Activated T-helper 1 cell treated with anti-CD3 and anti-CD28 coated beads, Interleukin-2, amount 50 U/mL, for 16 hours (primary cell): ENCODE measurements at regions not wholly inside any gene's neighbourhood (a gene's known extent, or its start where the extent isn't known, plus 50 kb on each side); places are given as distances from the start of the nearest gene placed in this dataset.
"Not testable (repeated sequence)": the region's sequence is repeated elsewhere in the genome, so short reads cannot be mapped to it uniquely, and the experiment has no call there.

ENCODE experiments used
- DNase-seq, 2 donors: peaks; one replicate each; pipeline ENCODE4 v3.0.0-alpha.2; 2020; ENCODE audit warnings: low read depth in 1 of 2, low spot score in 1 of 2

DNA sequence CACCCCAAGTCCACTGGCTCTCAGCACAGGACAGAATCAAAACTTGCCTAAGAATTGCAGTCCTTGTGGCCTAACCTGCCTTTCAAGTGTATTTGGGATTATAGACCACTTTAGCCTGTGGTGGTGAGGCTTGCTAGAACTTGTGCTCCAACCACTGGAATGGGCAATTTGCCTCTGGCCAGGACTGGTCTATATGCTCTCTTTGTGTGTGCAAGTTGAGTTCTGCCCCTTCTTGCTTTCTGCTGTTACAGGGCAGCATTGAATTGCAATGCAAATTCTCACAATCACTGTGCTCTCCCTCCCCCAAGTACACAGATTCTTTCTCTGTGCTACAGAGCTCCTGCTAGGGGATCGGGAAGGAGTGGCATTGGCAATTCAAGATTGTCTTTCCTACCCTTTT lies 233.6 kb upstream of the DIPK2B start:
- no peak for DNase-seq

DNA sequence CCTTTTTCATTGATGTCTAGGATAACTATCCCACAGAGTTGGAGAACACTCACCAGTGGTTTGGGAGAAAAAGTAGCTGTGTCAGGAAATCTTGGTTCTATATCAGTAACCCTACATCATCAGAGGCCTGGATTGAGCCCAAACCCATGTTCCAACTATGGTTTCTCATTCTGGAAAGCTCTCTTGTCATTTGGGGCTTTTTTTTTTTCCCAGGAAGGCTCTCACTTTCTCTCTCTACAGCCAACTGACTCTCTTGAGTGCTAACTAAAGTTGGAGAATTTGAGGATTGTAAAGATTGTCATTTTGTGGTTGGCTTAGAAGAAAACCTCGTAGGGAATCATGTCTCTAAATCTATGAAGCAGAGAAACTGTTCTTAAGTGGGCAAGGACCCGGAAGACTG lies 228.2 kb upstream of the DIPK2B start:
- DNase-seq = no peak

DNA sequence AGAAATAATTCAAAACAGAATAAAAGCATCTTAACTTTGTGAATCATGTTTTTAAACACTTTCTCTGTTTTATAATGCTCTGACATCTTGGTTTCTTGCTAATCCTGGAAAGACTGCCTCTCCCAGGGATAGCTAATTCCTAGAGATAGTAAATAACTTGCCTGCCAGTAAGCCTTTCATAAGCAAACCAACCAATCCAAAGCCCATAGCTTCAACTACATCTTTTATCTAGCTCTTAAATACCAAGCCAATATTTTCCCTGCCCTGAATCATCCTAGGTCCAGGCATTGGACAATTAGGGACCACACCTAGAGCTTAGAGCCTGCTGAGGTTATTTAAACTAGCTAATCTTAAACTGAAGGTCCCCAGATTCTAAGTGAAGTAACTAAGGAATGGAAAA lies 223.7 kb upstream of the DIPK2B start:
- no peak for DNase-seq

DNA sequence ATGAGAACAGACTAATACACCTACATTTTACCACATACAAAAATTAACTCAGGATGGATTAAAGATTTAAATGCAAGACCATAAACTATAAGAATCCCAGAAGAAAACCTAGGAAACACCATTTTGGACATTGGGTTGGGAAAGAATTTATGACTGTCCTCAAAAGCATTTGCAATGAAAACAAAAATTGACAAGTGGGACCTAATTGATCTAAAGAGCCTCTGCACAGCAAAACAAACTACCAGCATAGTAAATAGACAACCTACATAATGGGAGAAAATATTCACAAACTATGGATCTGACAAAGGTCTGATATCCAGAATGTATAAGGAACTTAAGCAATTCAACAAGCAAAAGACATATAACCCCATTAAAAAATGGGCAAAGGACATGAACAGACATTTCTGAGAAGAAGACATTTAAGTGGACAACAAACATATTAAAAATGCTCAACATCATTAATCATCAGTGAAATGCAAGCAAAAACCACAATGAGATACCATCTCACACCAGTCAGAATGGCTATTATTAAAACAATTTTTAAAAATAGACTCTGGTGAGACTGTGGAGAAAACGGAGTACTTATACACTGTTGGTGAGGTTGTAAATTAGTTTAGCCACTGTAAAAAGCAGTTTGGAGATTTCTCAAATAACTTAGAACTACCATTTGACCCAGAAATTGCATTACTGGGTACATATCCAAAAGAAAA lies 221.7 kb upstream of the DIPK2B start:
- no peak for DNase-seq

DNA sequence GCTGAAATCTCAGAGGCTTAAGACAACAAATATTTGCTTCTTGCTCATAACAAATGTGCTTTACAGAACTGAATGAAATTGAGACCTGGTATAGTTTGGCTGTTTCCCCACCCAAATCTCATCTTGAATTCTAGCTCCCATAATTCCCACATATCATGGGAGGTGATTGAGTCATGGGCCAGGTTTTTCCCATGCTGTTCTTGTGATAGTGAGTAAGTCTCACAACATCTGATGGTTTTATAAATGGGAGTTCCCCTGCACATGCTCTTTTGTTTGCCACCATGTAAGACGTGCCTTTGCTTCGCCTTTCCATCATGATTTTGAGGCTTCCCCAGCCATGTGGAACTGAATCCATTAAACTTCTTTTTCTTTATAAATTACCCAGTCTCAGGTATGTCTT lies 221.1 kb upstream of the DIPK2B start:
- no peak for DNase-seq

DNA sequence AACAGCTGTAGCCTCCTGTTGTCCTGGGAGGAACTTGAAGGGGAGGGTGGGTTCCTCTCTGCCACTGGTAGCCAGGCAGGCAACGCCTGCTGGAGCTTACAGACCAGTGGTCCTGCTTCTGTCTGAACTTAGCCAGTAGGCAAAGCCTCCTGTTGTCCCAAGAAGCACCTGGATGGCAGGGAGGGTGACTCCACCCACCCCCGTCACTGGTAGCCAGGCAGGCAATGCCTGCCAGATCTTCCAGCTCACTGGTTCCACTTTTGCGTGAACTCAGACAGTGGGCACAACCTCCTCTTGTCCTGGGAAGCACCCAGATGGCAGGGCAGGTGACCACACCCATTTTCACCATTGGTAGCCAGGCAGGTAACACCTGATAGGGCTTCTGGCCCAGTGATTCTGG lies 203.5 kb upstream of the DIPK2B start:
- no peak for DNase-seq

DNA sequence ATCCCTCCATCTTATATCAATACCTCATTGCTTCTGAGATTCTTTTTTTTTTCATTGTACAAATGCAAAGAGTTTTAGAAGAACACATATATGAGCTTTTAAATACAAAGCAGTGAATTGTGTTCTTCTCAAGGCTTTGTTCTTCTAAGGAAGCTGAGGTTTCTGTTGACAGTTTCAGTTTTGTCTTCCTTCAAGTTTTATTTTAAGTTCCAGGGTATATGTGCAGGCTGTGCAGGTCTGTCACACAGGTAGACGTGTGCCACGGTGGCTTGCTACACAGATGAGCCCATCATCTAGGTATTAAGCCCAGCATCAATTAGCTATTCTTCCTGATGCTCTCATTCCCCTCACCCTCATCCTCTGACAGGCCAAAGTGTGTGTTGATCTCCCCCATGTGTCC lies 201.2 kb upstream of the DIPK2B start:
- DNase-seq = no peak

DNA sequence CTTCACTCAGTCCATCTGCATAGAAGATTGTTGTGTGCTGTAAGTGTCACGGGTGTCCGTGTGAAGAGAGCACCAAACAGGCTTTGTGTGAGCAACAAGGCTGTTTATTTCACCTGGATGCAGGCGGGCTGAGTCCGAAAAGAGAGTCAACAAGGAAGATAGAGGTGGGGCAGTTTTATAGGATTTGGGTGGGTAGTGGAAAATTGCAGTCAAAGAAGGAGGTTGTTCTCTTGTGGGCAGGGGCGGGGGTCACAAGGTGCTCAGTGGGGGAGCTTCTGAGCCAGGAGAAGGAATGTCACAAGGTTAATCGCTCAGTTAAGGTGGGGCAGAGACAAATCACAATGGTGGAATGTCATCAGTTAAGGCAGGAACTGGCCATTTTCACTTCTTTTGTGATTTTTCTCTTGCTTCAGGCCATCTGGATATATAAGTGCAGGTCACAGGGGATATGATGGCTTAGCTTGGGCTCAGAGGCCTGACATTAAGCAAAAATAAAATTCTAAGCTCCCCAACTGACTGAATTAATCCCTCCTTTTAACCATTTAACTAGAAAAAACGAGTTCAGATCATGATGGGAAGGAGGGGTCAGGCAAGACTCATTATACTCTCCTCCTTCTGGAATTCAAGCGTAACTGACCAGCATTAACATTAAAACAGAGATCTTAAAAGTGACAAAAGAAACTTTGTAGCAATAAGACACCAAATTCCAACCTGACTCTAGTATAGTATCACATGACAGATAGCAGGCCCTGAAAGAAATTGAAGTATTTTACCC lies 200.5 kb upstream of the DIPK2B start:
- DNase-seq = not testable (repeated sequence)

DNA sequence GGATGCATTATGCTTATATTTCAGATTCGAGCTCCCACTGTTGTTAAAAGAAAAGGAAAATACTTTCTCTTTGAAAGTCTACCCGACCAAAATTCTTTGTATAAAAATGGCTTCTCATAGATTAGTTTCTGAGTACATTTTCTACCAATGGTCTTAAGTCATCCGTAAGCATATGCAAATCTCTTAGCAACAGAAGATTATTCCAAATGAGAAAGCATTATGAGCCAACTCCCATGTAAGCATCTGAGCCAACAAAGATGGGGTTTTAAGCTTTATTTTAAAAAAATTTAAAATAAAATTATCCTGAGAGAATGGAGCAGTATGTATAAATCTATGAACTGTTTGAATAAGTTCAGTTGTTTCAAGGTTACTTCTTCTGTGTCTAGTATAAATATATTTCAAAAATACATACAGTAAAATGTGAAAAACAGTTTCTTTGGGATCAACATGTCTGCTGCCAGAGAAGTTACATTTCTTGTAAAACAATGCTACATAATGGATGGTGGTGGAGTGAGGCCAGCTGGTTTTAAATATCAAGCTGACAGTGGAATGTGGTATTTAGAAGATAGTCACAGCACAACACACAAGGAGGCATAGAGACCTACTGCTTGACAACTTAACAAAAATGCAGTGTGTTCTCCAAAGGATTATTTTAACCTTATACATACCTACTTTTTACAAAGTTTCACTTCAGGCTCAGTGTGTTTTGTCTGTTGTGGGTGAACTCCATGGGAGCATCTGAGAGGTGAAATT lies 199.5 kb upstream of the DIPK2B start:
- no peak for DNase-seq

DNA sequence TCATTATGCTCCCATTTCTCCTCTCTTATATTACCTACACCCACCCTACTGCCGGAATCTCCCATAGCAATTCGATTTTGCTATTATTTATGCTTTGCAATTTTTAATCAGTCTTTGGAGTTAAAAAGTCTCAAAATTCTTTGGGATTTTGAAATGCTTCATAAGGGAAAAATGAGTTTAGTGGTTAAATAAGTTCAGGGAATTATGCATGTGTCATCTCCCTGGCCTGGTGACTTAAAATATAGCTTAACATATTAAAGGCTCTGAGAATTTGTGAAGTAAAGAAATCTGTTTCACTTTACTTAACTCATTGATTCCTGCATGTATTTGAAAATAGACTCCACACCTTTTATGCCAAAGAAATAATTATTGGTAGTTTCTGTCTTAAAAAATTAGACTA lies 185.1 kb upstream of the DIPK2B start:
- DNase-seq = no peak

DNA sequence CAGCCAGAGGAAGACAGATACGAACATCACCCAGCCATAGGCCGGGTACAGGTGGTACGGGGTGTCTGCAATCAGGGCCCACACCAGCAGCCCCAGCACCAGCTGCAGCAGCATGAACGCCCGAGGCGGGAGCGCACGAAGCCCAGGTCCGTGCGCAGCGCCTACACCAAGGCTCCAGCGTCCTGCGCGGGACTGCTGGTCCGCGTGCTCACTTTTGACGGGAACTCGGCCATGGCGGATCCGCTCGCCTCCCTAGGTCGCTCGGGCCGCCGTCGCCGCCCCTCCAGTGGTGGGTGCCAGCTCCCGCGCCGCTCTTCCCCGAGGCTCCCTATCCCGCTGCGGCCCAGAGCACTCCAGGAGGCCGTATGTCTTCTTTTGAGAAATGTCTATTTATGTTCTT lies 181.2 kb upstream of the DIPK2B start:
- DNase-seq = no peak

DNA sequence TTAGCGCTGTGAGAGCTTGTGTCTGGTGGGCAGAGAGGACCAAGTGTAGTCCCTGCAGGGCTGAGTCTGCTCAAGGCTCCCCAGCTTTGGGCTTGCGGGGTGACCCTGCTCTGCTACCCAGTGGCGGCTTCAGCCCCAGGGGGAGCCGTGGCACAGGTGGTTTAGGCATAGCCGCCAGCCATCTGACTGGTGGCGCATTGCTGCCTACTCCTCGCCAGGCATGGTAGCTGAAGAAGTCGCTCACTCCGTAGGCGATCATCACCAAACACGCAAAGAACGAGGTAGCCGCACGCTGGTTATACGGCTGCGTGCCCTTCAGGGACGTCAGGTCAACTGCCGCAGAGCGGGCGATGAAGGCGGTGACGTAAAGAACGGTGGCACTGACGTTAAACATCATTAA lies 180.7 kb upstream of the DIPK2B start:
- DNase-seq = no peak

DNA sequence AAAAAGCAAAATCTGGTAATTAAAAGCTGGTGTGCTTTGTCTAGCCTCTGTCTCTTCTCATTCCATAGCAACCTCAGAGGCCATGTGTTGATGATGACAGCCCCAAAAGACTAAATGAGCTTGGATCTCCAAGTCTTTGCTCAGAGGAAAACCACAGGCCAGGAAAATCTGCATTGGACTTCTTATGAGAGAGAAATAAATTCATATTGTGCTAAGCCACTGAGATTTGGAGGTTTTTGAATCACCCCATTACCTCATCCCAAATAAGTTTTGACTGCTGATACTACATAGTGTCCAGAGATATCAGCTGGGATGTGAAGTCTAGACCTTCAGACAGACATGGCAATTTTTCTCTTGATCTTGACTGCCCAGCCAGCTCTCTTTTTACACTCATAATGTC lies 178.6 kb upstream of the DIPK2B start:
- DNase-seq = no peak

DNA sequence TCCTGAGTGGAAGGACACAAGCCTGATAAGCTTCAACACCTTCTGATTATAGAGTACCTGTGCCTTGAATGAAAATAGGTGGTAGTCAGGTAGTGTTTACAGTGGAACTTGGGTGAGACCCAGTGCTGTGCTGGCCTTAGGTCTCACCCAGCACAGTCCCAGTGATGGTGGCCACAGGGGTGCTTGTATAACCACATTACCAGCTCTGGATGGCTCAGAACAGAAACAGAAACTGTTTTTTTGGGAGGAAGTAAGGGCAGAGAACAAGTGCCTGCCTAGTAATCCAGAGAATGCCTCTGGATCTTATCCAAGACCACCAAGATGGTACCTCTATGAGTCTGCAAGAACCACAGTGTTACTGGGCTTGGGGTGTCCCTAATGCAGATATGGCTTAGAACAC lies 171.5 kb upstream of the DIPK2B start:
- DNase-seq = no peak

DNA sequence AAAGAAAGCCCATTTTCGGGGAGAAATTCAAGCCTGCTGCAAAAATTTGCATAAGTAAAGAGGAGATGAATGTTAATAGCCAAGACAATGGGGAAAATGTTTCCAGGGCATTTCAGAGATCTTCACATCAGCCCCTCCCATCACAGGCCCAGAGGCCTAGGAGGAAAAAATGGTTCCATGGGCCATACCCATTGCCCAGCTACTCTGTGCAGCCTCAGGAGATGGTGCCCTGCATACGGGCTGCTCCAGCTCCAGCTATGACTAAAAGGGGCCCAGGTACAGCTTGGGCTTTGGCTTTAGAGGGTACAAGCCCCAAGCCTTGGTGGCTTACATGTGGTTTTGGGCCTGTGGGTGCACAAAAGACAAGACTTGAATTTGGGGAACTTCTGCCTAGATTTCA lies 168.0 kb upstream of the DIPK2B start:
- no peak for DNase-seq

DNA sequence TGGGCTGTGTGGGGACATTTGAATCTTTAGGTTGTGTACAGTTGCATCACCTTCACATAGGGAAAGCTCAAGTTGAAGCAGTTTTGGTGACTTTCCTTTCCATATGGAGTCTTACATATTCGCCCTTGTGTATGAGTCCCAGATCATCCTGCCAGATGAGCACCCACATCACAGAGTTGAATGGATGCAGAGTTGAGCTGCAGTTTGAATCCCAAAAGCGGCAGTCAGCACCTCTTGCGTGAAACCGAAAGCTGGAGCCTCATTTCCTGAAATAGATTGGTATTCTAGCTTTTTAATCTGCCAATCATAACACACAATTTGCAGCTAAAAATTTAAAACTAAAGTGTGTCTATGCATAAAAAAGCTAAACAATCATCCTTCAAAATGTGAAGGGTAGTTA lies 162.9 kb upstream of the DIPK2B start:
- no peak for DNase-seq

DNA sequence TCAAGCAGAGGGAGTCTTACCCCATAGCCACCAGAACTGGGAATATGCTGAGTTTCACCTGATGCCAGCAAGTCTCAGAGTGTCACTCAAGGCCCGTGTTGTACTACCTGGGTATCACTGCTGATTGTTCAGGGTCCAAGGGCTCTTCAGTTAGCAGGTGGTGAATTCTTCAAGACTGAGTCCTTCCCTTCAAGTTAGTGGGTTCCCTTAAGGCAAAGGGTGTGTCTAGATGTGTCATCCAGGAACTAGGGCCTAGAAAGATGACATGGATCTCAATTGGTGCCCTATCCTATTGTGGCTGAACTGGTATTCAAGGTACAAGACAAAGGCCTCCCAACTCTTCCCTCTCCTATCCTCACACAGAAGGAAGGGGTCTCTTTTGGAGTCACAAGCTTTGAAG lies 159.9 kb upstream of the DIPK2B start:
- DNase-seq = no peak

DNA sequence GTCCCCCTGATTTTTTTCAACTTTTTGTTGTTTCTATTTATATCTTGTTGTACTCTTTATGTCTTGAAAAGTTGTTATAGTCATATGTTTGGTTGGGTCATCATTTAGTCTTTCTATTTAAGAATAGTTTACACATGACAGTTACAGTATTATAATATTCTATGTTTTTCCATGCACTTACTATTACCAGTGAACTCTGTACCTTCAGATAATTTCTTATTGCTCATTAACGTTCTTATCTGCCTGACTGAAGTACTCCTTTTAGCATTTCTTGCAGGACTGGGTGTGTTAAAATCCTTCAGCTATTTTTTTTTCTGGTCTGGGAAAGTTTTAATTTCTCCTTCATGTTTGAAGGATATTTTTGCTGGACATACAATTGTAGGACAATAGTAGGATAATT lies 157.7 kb upstream of the DIPK2B start:
- DNase-seq = no peak

DNA sequence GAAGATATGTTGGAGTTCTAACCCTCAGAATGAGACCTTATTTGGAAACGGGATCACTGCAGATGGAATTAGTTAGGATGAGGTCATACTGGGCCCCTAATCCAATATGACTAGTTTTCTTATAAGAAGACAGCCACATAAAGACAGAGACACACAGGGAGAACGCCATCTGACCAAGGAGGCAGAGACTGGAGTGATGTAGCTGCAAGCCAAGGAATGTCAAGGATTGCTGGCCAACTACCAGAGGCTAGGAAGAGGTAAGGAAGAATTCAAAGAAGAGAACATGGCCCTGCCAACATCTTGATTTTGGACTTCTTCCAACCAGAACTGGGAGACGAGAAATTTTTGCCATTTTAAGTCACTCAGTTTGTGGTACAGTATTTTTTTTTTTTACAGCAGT lies 152.8 kb upstream of the DIPK2B start:
- DNase-seq = no peak

DNA sequence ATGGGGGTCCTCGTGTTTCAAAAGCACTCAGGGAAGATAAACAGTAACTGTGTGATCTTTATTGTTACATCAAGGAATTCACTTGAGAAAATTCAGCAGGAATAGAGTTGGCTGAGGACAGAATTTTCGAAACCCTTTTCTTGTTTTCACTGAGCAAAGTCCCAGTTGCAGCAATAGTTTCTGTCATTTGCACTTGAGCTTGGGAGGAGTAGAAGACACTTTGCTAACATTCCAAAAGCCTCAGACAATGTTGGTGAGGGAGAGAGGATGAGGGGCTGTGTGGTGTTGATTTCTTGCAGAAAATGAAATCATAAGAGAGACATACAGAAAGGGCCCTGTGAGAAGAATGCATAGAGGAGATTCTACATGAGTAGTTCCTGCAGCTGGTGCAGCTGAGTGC lies 151.9 kb upstream of the DIPK2B start:
- no peak for DNase-seq

DNA sequence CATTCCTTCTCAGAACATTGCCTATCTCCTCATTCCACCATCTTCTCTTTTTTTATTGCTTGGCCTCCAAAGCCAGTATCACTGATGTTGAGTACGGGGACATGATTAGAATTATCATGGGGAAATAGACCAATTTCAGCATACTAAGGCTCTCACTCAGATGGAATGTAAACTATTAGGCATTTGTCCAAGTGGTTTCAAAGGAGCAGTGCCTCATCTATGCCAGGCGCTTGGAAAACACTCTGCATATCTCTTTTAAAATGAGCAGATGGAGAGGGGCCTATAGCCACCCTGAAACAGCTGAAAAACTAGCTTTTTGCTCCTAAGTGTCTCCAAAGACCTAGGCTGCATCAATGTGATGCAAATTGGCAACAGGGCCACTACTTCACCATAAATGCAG lies 150.8 kb upstream of the DIPK2B start:
- DNase-seq = no peak

DNA sequence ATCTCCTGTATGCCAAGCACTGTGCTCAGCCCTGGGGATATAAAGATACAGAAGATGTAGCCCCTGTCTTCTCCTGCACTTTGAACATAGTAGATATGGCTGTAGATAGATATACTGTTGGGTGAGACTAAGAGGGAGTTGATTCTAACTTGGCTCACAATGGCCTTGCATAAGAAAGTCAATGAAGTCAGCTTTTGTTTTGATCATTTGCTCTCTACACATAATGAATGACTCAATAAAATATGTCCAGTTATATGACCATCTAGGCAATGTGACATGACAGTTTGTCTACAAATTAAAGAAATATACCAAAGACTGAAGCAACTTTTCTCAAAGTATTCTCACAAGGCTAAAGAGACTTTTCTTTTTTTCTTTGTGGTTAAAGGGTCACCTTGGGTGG lies 147.6 kb upstream of the DIPK2B start:
- no peak for DNase-seq
